Omental fat pad (tissue), 3 donors: ENCODE measurements at regions not wholly inside any gene's neighbourhood (a gene's known extent, or its start where the extent isn't known, plus 50 kb on each side); places are given as distances from the start of the nearest gene placed in this dataset.

Experiments
- ATAC-seq: fragments of 150-250 bp; one replicate; pipeline ENCODE4 v1.9.1; 2016; ENCODE audit warnings: mild to moderate bottlenecking, moderate library complexity; ENCODE audit not compliant: low FRiP score
- DNase-seq: peaks from one replicate; pipeline ENCODE4 v3.0.0-alpha.2; 2019; ENCODE audit warnings: low spot score
- CTCF ChIP-seq, 3 donors: fragments of 450-650 bp; IDR thresholded peaks; one replicate each; pipeline ENCODE4 v1.5.1; 2016 to 2017; ENCODE audit warnings: antibody characterized with exemption in 3 of 3, mild to moderate bottlenecking in 3 of 3, moderate library complexity in 2 of 3

- ATAC-seq (no peak), DNase-seq (no peak)
- no peak for TF ChIP-seq CTCF (IDR thresholded peaks at IDR 0.05)
Measured at GRCh38 chr4:177547985-177548384, 105.7 kb upstream of the AGA start.

GRCh38 chr4:177555007-177555574, 112.9 kb upstream of the AGA start:
- ATAC-seq (no peak), DNase-seq (no peak)
- TF ChIP-seq CTCF (IDR thresholded peaks at IDR 0.05) = no peak

GRCh38 chr4:177557416-177557815, 115.2 kb upstream of the AGA start:
- TF ChIP-seq CTCF (IDR thresholded peaks at IDR 0.05) = no peak

GRCh38 chr4:177558995-177559394, 116.8 kb upstream of the AGA start:
- DNase-seq (no peak), ATAC-seq (no peak)
- TF ChIP-seq CTCF (IDR thresholded peaks at IDR 0.05) = no peak

More at GRCh38 chr4:177557416-177557815, 115.2 kb upstream of the AGA start:
- ATAC-seq (no peak), DNase-seq (no peak)

GRCh38 chr4:177562163-177562562, 119.9 kb upstream of the AGA start:
- ATAC-seq (no peak), DNase-seq (no peak)
- no peak for TF ChIP-seq CTCF (IDR thresholded peaks at IDR 0.05)

GRCh38 chr4:177562859-177563258, 120.6 kb upstream of the AGA start:
- no peak for ATAC-seq
- no peak for DNase-seq

More at GRCh38 chr4:177562859-177563258, 120.6 kb upstream of the AGA start:
- no peak for TF ChIP-seq CTCF (IDR thresholded peaks at IDR 0.05)
